ENCODE measurements at regions not wholly inside any gene's neighbourhood (a gene's known extent, or its start where the extent isn't known, plus 50 kb on each side); places are given as distances from the start of the nearest gene placed in this dataset.

DNA sequence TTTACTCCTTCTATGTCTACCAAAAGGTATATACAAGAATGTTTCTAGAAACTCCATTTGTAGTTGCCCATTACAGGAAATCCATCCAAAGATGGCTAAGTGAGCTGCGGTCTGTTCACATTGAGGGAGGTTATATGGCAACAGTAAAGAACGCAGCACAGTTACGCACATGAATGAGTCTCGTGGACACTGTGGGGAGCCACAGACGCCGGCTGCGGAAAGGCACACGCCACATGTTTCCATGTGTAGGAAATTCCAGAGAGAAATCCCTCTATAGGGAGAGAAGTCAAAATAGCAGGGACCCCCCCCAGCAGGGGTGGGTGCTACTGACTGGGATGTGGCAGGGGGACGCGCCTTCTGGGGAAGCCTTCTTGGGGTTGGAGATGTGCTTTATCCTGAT lies 139.0 kb upstream of the NCOR2 start:
- no peak for DNase-seq (ENCODE audit: low spot score)
- TF ChIP-seq, protein P1, sequence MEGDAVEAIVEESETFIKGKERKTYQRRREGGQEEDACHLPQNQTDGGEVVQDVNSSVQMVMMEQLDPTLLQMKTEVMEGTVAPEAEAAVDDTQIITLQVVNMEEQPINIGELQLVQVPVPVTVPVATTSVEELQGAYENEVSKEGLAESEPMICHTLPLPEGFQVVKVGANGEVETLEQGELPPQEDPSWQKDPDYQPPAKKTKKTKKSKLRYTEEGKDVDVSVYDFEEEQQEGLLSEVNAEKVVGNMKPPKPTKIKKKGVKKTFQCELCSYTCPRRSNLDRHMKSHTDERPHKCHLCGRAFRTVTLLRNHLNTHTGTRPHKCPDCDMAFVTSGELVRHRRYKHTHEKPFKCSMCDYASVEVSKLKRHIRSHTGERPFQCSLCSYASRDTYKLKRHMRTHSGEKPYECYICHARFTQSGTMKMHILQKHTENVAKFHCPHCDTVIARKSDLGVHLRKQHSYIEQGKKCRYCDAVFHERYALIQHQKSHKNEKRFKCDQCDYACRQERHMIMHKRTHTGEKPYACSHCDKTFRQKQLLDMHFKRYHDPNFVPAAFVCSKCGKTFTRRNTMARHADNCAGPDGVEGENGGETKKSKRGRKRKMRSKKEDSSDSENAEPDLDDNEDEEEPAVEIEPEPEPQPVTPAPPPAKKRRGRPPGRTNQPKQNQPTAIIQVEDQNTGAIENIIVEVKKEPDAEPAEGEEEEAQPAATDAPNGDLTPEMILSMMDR (IDR thresholded peaks at IDR 0.05; ENCODE audit: borderline replicate concordance, control extremely low read depth, extremely low read depth, insufficient read depth, missing control alignments): no peak
- in situ Hi-C loops (cut with MboI; ENCODE audit: low sequenced_read_pairs, unreplicated experiment): no loop called here

DNA sequence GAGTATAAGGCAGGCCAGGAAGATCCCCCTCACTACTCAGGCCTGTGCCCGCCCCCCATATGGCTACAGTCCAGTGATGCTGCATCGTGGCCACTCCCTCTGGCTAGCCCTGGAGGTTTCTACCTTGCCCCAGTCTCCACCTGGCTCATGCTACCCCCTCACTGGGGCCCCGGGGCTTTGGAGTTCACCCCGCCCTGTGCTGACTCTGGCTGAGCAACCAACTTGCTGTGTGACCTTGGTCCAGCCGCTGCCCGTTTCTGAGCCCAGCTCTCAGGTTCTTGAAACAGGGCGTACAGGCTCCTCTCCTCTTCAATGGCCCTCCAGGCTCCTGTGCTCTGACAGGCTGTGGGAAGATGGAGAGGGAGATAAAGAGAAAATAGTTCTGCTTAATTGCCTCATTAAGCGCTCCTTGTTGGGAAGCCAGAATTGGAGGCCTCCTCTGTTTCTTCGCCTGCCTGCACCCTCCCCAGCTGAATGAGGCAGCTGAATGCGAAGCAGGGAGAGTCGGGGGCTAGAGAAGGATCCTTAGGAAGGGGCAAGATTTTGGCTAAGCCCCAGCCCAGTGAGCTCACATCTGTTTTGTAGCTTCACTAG lies 138.2 kb upstream of the NCOR2 start:
- DNase-seq (ENCODE audit: low spot score): no peak
- in situ Hi-C loops (cut with MboI; ENCODE audit: low sequenced_read_pairs, unreplicated experiment): no loop called here
- TF ChIP-seq, protein P1 (IDR thresholded peaks at IDR 0.05; ENCODE audit: borderline replicate concordance, control extremely low read depth, extremely low read depth, insufficient read depth, missing control alignments): no peak

DNA sequence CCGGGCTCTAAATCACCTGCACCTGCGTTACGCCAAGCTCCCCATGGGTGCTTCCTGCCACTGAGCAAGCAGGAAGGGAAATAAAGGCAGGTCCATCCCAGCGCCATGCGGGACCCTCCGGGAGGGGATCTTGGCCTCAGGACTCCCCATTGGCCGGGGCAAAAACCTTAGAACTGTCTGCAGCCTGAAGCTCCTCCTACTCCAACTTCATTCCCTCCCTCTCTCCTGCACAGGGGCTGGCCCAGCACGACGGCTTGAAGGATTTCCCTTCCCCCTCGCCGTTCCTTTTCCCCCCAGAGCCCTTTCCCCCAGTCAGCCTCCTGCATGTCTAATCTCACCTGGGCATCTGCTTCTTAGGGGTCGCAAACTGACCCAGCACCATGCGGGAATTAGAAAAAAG lies 137.2 kb upstream of the NCOR2 start:
- no peak for DNase-seq (ENCODE audit: low spot score)
- TF ChIP-seq, protein P1 (IDR thresholded peaks at IDR 0.05; ENCODE audit: borderline replicate concordance, control extremely low read depth, extremely low read depth, insufficient read depth, missing control alignments): no peak
- in situ Hi-C loops (cut with MboI; ENCODE audit: low sequenced_read_pairs, unreplicated experiment): no loop called here

DNA sequence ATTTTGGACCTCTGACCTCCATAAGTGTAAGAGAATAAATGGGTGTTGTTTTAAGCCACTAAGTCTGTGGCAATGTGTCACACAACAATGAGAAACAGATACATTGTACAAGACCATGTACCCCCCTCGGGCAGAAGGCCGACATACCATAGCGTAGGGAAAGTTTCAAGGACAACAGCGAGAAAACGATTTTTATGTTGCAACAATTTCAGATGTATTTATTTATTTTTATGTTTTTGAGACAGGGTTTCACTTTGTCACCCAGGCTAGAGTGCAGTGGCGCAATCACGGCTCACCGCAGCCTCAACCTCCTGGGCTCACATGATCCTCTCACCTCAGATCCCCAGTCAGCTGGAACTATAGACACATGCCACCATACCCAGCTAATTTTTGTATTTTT lies 136.4 kb upstream of the NCOR2 start:
- in situ Hi-C loops (cut with MboI; ENCODE audit: low sequenced_read_pairs, unreplicated experiment): no loop called here
- TF ChIP-seq, protein P1 (IDR thresholded peaks at IDR 0.05; ENCODE audit: borderline replicate concordance, control extremely low read depth, extremely low read depth, insufficient read depth, missing control alignments): no peak
- no peak for DNase-seq (ENCODE audit: low spot score)

DNA sequence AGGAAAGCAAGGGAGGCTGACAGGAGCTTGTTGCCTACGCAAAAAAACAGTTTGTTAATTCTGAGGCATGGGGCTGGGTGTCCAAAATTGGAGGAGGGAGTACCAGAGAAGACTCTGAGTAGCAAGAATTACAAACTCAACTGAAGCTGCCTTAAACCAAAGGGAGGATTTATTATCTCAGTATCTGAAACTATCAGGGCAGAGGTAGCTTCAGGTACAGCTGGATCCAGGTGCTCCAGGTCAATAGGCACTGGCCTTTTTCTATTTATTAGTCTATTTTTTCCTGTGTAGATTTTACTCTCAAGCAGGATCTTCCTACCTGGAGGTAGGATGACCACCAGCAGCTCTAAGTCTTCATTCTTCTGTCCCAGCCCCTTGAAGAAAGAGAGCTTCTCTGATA lies 135.3 kb upstream of the NCOR2 start:
- in situ Hi-C loops (cut with MboI; ENCODE audit: low sequenced_read_pairs, unreplicated experiment): no loop called here

DNA sequence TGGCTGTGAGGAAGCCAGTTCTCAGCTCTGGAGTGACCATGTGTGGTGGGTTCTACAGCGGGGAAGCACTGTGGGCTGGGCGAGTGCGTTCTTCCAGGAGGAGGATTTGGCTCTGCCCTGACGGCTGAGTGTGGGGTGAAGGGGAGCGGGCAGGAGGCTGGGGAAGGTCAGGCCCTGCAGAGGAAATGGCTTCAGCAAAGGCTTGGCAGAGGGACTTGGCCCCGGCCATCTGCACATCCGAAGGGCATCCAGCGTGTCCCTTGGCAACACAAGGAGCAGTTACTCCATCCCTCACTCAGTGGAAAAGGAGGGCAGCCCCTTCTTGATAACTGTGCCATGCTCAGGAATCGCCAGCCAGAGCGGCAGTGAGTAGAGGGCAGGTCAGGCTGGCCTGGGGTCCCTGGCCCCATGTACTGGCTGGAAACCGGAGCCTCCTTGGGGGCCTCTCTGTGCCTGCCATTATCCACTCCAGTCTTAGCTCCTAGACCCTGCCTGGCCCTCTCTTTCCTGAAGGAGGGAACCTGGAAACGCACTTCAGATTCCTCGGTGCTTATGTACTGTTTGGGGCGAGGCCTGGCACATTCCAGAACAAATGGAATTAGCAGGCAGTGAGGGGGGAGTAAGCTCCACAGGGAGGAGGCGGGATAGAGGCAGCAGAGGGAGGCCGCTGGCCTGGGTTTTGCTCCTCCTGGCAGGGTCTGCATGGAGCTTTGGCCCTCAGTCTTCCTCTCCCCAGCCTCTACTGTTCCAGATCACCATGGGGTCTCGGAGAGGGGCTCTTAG lies 133.6 kb upstream of the NCOR2 start:
- DNase-seq (ENCODE audit: low spot score): no peak
- TF ChIP-seq, protein P1 (IDR thresholded peaks at IDR 0.05; ENCODE audit: borderline replicate concordance, control extremely low read depth, extremely low read depth, insufficient read depth, missing control alignments): no peak
- in situ Hi-C loops (cut with MboI; ENCODE audit: low sequenced_read_pairs, unreplicated experiment): no loop called here

More for the DNA sequence above, 135.3 kb upstream of the NCOR2 start:
- TF ChIP-seq, protein P1 (IDR thresholded peaks at IDR 0.05; ENCODE audit: borderline replicate concordance, control extremely low read depth, extremely low read depth, insufficient read depth, missing control alignments): no peak
- DNase-seq (ENCODE audit: low spot score): no peak
